Thymus (tissue), 11 donors: ENCODE measurements at regions not wholly inside any gene's neighbourhood (a gene's known extent, or its start where the extent isn't known, plus 50 kb on each side); places are given as distances from the start of the nearest gene placed in this dataset.

Experiments
- DNase-seq, 9 donors: peaks; one replicate each; pipeline ENCODE4 v3.0.0-alpha.2; 2013; ENCODE audit warnings: low spot score in 9 of 9, low read depth in 6 of 9, missing footprints in 1 of 9
- H3K27ac ChIP-seq, 2 donors: one replicate each; pipeline ENCODE4 v1.5.1; 2013; ENCODE audit warnings: control low read depth in 1 of 2, low read depth in 1 of 2, low read length in 1 of 2, mild to moderate bottlenecking in 1 of 2, moderate library complexity in 1 of 2
- H3K27me3 ChIP-seq, 2 donors: one replicate each; pipeline ENCODE4 v1.5.1; 2013; ENCODE audit warnings: low read length in 1 of 2; ENCODE audit not compliant: control insufficient read depth in 2 of 2, insufficient read depth in 1 of 2
- H3K36me3 ChIP-seq, 2 donors: one replicate each; pipeline ENCODE4 v1.5.1; 2013; ENCODE audit warnings: low read length in 1 of 2, mild to moderate bottlenecking in 1 of 2, moderate library complexity in 1 of 2; ENCODE audit not compliant: control insufficient read depth in 2 of 2, insufficient read depth in 2 of 2
- H3K4me1 ChIP-seq, 2 donors: one replicate each; pipeline ENCODE4 v1.5.1; 2013; ENCODE audit warnings: low read length in 2 of 2; ENCODE audit not compliant: control insufficient read depth in 2 of 2, insufficient read depth in 2 of 2
- H3K4me3 ChIP-seq, 2 donors: one replicate each; pipeline ENCODE4 v1.5.1; 2013; ENCODE audit warnings: low read length in 2 of 2, control low read depth in 1 of 2, mild to moderate bottlenecking in 1 of 2
- H3K9me3 ChIP-seq, 2 donors: one replicate each; pipeline ENCODE4 v1.5.1; 2013; ENCODE audit warnings: low read length in 1 of 2, mild to moderate bottlenecking in 1 of 2; ENCODE audit not compliant: control insufficient read depth in 2 of 2, insufficient read depth in 1 of 2
- WGBS: extraction: QIAGEN DNeasy Blood & Tissue Kit; methylation state at CpG from one replicate; pipeline ENCODE4 v1.1.7; 2013; 5-methylcytosine and 5-hydroxymethylcytosine counted together
- donor health status: healthy.

DNA sequence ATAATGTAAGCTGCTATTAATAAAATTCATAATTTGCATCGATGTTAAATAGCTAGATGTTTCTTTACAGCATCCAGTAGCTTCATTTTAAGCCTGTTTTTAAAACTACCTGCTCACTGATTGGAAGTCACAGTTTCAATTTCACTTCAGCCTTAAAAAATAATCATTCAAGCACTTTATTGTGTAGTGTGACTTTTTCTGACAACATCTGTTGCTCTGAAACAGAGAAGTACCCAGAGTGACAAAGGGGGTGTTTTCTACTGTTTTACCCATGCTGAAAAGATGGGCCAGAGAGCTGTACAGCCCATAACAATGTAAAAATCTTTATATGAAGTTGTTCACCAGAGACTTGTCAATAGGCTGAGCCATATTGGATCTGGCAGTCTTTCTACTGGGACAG is 437.2 kb downstream of the MDFIC start:
- no peak for DNase-seq
- Histone ChIP-seq H3K36me3 (no peaks in the 10 kb centered on the region), H3K27me3 (no peaks in the 10 kb centered on the region), H3K4me3 (no peak overlapping the region), H3K9me3 (no peaks in the 10 kb centered on the region), H3K4me1 (no peaks in the 10 kb centered on the region), H3K27ac (no peak overlapping the region)
- WGBS, result 94% methylated on average over 1 of the region's 1 CpG

DNA sequence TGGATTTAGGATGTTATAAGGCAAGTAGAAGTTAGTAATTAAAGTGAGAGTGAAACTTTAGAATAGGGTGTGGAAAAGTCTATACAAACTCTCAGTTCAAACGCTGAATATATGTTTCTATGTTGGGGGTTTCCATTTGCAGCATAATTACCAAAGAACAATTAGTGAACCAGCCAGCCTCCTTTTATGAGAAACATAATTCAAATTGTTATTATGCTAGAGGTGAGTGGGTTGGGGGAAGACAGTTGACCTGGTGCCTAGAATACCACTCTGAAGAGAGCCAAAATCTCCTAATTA is 435.8 kb downstream of the MDFIC start:
- Histone ChIP-seq H3K4me1 (no peaks in the 10 kb centered on the region), H3K27ac (no peak overlapping the region), H3K9me3 (no peaks in the 10 kb centered on the region), H3K36me3 (no peaks in the 10 kb centered on the region), H3K27me3 (no peaks in the 10 kb centered on the region), H3K4me3 (no peak overlapping the region)
- no peak for DNase-seq
- WGBS, result 86% methylated on average over 1 of the region's 1 CpG

DNA sequence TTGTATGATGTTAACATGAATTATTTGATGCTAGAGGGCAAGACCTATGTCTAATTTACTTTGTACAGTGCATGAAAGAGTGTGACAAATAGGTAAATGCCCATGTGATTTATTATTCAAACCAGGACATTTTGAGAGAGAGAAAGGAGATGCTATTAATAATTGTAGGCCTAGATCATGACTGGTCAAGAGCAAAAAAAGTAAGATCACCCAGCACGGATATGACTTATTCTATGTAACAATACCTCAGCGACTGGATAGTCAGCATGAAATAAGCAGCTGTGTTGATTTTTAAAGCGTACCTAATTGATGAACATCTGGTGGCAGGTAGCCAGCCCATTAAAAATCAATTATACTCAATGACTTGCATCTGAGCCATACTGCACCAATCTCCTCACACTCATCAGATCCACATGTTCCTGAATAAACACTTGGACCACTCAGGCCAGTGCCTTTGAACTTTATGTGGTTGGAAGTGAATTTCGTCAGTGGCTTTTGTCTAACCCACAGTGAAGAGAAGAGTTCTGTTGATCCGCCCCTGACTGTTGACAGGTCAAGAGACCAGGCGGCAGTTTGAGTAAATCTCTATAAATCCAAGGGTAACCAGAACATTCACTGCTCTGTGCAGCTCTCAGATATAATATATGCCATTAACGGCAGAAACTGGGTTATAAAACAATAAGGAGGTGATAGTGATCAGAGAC is 435.3 kb downstream of the MDFIC start:
- Histone ChIP-seq H3K27me3 (no peaks in the 10 kb centered on the region), H3K27ac (no peak overlapping the region), H3K9me3 (no peaks in the 10 kb centered on the region), H3K4me3 (no peak overlapping the region), H3K36me3 (no peaks in the 10 kb centered on the region), H3K4me1 (no peaks in the 10 kb centered on the region)
- 94% methylated on average over 7 of the region's 7 CpGs for WGBS
- DNase-seq, result no peak

DNA sequence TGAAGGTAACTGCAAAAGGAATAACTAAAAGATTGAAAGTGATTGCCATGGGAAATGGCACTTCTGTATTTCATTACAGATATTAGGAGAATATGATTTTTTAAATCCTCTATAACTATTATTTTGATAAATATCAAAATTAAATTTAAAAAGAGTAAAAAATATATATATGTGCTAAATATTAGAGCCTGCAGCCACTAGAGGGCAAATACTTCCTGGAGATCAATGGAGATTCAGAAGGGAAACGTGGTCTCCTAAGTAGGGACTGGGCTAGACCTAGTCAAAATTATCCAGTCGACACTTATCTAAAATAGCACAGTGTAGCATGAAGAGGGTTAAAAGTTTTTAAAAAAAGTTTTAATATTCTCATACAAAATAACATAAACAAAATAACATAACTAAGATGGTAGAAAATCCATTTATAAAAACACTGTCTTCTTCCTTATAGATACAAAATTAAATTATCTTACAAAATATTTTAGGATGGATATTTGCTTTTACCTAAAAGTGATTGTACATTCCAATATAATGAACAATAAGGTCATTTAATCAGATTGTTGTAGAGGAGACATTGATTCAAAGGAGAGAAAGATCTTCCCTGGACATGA is 434.3 kb downstream of the MDFIC start:
- no peaks in the 10 kb centered on the region for H3K27me3 ChIP-seq
- 25% methylated on average over 2 of the region's 2 CpGs for WGBS
- H3K36me3 ChIP-seq, result no peaks in the 10 kb centered on the region
- H3K27ac ChIP-seq, result no peak overlapping the region
- H3K4me3 ChIP-seq, result no peak overlapping the region
- no peak for DNase-seq
- no peaks in the 10 kb centered on the region for H3K9me3 ChIP-seq
- no peaks in the 10 kb centered on the region for H3K4me1 ChIP-seq

DNA sequence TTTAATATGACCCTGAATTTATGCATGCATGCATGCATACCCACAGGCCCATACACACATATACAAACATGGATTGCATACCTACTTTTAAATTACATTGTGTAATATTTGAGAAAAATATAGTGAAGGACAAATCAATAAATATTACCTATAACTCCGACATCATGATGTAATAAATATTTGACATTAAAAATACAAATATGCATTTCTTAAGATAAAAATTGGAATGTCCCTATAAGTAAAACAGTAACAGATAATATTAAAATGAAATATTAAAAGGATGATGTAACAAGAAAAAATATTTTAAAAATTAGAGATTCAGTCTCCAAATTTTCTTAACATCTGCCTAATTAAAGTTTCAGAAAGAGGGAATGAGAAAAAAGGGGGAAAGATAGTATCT is 433.0 kb downstream of the MDFIC start:
- no peaks in the 10 kb centered on the region for H3K4me1 ChIP-seq
- DNase-seq, result no peak
- 96% methylated on average over 1 of the region's 1 CpG for WGBS
- no peak overlapping the region for H3K27ac ChIP-seq
- H3K27me3 ChIP-seq, result no peaks in the 10 kb centered on the region
- no peak overlapping the region for H3K4me3 ChIP-seq
- H3K9me3 ChIP-seq, result no peaks in the 10 kb centered on the region
- H3K36me3 ChIP-seq, result no peaks in the 10 kb centered on the region

DNA sequence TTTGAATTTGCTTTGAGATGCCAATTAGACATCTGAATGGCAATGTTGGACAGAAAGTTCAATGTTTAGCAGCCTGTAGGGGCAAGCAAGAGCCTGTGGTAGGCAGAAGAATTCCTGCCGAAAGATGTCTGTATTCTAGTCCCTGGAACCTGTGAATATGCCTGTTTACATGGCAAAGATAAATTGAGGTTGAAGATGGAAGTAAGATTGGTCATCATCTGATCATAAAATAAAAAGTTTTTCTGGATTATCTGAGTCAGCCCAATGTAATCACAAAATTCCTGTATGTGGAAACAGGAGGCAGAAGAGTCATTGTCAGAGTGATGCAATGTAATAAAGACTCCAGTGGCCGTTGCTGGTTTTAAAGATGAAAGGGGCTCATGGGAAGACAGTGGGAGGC is 430.5 kb downstream of the MDFIC start:
- H3K27me3 ChIP-seq, result no peaks in the 10 kb centered on the region
- no peaks in the 10 kb centered on the region for H3K36me3 ChIP-seq
- no peak overlapping the region for H3K4me3 ChIP-seq
- 96% methylated on average over 2 of the region's 2 CpGs for WGBS
- DNase-seq, result no peak
- no peaks in the 10 kb centered on the region for H3K9me3 ChIP-seq
- no peak overlapping the region for H3K27ac ChIP-seq
- H3K4me1 ChIP-seq, result no peaks in the 10 kb centered on the region

DNA sequence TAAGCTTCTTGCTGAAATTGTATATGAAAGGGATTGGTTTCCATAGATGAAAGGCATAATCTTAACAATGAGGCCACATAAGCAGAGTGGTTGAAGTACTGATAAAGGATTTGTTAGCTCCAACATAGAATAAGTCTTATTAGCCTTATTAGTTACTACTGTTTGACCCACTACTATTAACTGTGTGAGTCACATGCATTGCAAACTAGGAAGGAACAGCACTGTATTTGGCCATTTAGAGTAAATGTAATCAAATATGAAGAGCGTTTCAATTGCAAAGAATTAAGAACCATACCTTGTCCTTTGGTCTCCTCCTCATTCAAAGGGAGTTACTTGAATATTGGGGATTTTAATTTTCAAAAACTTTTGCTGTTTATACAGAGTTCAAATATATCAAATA is 428.9 kb downstream of the MDFIC start:
- Histone ChIP-seq H3K27me3 (no peaks in the 10 kb centered on the region), H3K4me1 (no peaks in the 10 kb centered on the region), H3K4me3 (no peak overlapping the region), H3K9me3 (no peaks in the 10 kb centered on the region), H3K27ac (no peak overlapping the region), H3K36me3 (no peaks in the 10 kb centered on the region)
- DNase-seq, result no peak
- WGBS, result 99% methylated on average over 1 of the region's 1 CpG

DNA sequence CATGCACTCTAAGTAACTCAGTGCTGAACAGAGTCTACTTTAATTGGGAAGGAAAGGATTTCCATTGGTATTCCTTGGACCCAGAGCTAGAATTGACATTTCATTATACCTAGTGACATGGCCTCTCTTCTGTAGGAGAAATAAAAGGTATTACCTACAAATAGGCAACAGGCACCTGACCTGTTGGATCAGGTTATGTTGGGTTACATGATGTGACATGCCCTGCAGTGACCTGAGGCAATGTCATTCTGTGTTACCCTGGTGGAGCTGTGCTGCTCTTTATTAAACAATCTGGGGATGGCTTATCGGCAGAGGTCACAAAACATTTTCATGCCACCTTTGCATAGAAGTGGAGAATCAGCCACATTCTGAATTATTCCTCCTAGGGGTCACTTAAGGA is 427.7 kb downstream of the MDFIC start:
- 97% methylated on average over 1 of the region's 1 CpG for WGBS
- H3K9me3 ChIP-seq, result no peaks in the 10 kb centered on the region
- no peak for DNase-seq
- no peaks in the 10 kb centered on the region for H3K27me3 ChIP-seq
- H3K4me1 ChIP-seq, result no peaks in the 10 kb centered on the region
- no peaks in the 10 kb centered on the region for H3K36me3 ChIP-seq
- no peak overlapping the region for H3K4me3 ChIP-seq
- H3K27ac ChIP-seq, result no peak overlapping the region

DNA sequence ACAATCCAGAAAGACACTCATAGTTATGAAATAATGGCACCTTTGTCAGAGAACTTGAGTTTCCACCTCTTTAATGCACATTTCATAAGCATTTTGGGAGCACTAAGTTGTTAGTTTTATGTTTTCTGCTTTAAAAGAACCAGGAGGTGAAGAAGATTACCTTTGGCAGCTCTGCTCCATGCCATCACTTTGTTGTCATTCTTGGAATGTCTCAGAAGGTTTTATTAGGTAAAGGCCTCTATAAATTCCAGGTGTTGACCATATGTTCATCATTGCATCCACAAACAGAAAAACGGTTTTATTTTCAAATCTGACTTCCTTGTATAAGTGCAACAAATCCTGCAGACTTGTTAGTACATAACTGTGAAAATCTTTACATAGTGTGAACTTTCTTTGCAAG is 424.8 kb downstream of the MDFIC start:
- H3K27ac ChIP-seq, result no peak overlapping the region
- no peaks in the 10 kb centered on the region for H3K9me3 ChIP-seq
- no peak overlapping the region for H3K4me3 ChIP-seq
- 87% methylated on average over 1 of the region's 1 CpG for WGBS
- no peaks in the 10 kb centered on the region for H3K36me3 ChIP-seq
- no peak for DNase-seq
- H3K27me3 ChIP-seq, result no peaks in the 10 kb centered on the region
- no peaks in the 10 kb centered on the region for H3K4me1 ChIP-seq
